HG02610 (cell line): ENCODE measurements at regions not wholly inside any gene's neighbourhood (a gene's known extent, or its start where the extent isn't known, plus 50 kb on each side); places are given as distances from the start of the nearest gene placed in this dataset.

Source experiments
- ATAC-seq: cut with Tn5 transposase; IDR thresholded peaks from one replicate; pipeline ENCODE4 v1.9.1; 2021; ENCODE audit warnings: mild to moderate bottlenecking, moderate library complexity; ENCODE audit not compliant: unreplicated experiment

GRCh38 chr7:88700725-88701124, 58.8 kb upstream of the ZNF804B start:
- no peak for ATAC-seq

- no peak for ATAC-seq
Observed at GRCh38 chr7:88694207-88694606, 65.3 kb upstream of the ZNF804B start.

GRCh38 chr7:88693131-88693530, 66.4 kb upstream of the ZNF804B start:
- ATAC-seq, result no peak

GRCh38 chr7:88692493-88692892, 67.0 kb upstream of the ZNF804B start:
- no peak for ATAC-seq

- no peak for ATAC-seq
Observed at GRCh38 chr7:88689821-88690220, 69.7 kb upstream of the ZNF804B start.

GRCh38 chr7:88688222-88688621, 71.3 kb upstream of the ZNF804B start:
- no peak for ATAC-seq

- ATAC-seq, result no peak
Observed at GRCh38 chr7:88686468-88687229, 72.9 kb upstream of the ZNF804B start.

GRCh38 chr7:88681682-88682081, 77.8 kb upstream of the ZNF804B start:
- ATAC-seq, result no peak

- ATAC-seq, result peak; percentile 66
Observed at GRCh38 chr7:88670536-88670935, 89.0 kb upstream of the ZNF804B start.

- peak; percentile 79 for ATAC-seq
Observed at GRCh38 chr7:88669913-88670312, 89.6 kb upstream of the ZNF804B start.

GRCh38 chr7:88668591-88668990, 90.9 kb upstream of the ZNF804B start:
- ATAC-seq, result no peak

GRCh38 chr7:88666626-88667025, 92.9 kb upstream of the ZNF804B start:
- ATAC-seq, result no peak

GRCh38 chr7:88665892-88666514, 93.5 kb upstream of the ZNF804B start:
- ATAC-seq, result no peak

GRCh38 chr7:88664630-88665233, 94.8 kb upstream of the ZNF804B start:
- ATAC-seq, result peak; percentile 48

GRCh38 chr7:88661921-88662320, 97.6 kb upstream of the ZNF804B start:
- ATAC-seq, result no peak

- no peak for ATAC-seq
Observed at GRCh38 chr7:88647825-88648224, 111.7 kb upstream of the ZNF804B start.

- ATAC-seq, result no peak
Observed at GRCh38 chr7:88638583-88638982, 120.9 kb upstream of the ZNF804B start.

- ATAC-seq, result no peak
Observed at GRCh38 chr7:88637795-88638194, 121.7 kb upstream of the ZNF804B start.

- ATAC-seq, result no peak
Observed at GRCh38 chr7:88635149-88635548, 124.4 kb upstream of the ZNF804B start.

GRCh38 chr7:88629559-88629958, 129.9 kb upstream of the ZNF804B start:
- ATAC-seq, result no peak

- peak; percentile 100 for ATAC-seq
Observed at GRCh38 chr7:88628363-88629085, 131.0 kb upstream of the ZNF804B start.

- ATAC-seq, result no peak
Observed at GRCh38 chr7:88617185-88617584, 142.3 kb upstream of the ZNF804B start.
